LNCAP (cell line): ENCODE measurements at regions not wholly inside any gene's neighbourhood (a gene's known extent, or its start where the extent isn't known, plus 50 kb on each side); places are given as distances from the start of the nearest gene placed in this dataset.

Experiments used
- CTCF ChIP-seq: fragments of 450-650 bp; IDR thresholded peaks from 2 replicates; pipeline ENCODE4 v1.5.1; 2017; ENCODE audit warnings: mild to moderate bottlenecking

GRCh38 chr6:170106906-170107525 is 183.9 kb downstream of the DLL1 start:
- no peak for TF ChIP-seq CTCF

- TF ChIP-seq CTCF, result no peak
Observed at GRCh38 chr6:170102582-170103481, 188.0 kb downstream of the DLL1 start.

- no peak for TF ChIP-seq CTCF
Observed at GRCh38 chr6:170102038-170102437, 188.8 kb downstream of the DLL1 start.

- TF ChIP-seq CTCF, result no peak
Observed at GRCh38 chr6:170101281-170102035, 189.4 kb downstream of the DLL1 start.

- TF ChIP-seq CTCF, result no peak
Observed at GRCh38 chr6:170100046-170100445, 190.8 kb downstream of the DLL1 start.

- TF ChIP-seq CTCF, result no peak
Observed at GRCh38 chr6:170099387-170099786, 191.5 kb downstream of the DLL1 start.

GRCh38 chr6:170098428-170099170 is 192.3 kb downstream of the DLL1 start:
- TF ChIP-seq CTCF, result no peak
